Ramos (cell line): ENCODE measurements at regions not wholly inside any gene's neighbourhood (a gene's known extent, or its start where the extent isn't known, plus 50 kb on each side); places are given as distances from the start of the nearest gene placed in this dataset.

Experiments
- in situ Hi-C: fragments of 300-500 bp; cut with MboI; formaldehyde crosslinking; loops from one replicate; pipeline ENCODE4 v1.14.3; 2022; ENCODE audit warnings: low sequenced_read_pairs; ENCODE audit not compliant: unreplicated experiment

- in situ Hi-C loops: loop anchor here (25.0 kb wide), 1 partner anchor 101 kb away; no protein-coding TSS in a partner anchor
These were observed 71.9 kb downstream of the DYNAP start for GRCh38 chr18:54662986-54663385.

GRCh38 chr18:54669701-54670100 lies 78.7 kb downstream of the DYNAP start:
- in situ Hi-C loops: loop anchor here (25.0 kb wide), 1 partner anchor 107 kb away; no protein-coding TSS in a partner anchor

GRCh38 chr18:54671291-54671881 lies 80.3 kb downstream of the DYNAP start:
- in situ Hi-C loops: loop anchor here (25.0 kb wide), 1 partner anchor 109 kb away; no protein-coding TSS in a partner anchor

GRCh38 chr18:54672109-54672508 lies 81.1 kb downstream of the DYNAP start:
- in situ Hi-C loops: loop anchor here (25.0 kb wide), 1 partner anchor 110 kb away; no protein-coding TSS in a partner anchor

- in situ Hi-C loops: loop anchor here (25.0 kb wide), 1 partner anchor 111 kb away; no protein-coding TSS in a partner anchor
These were observed 81.9 kb downstream of the DYNAP start for GRCh38 chr18:54672846-54673475.

GRCh38 chr18:54673936-54674335 lies 82.9 kb downstream of the DYNAP start:
- in situ Hi-C loops: loop anchor here (25.0 kb wide), 1 partner anchor 112 kb away; no protein-coding TSS in a partner anchor

GRCh38 chr18:54675076-54675475 lies 84.0 kb downstream of the DYNAP start:
- in situ Hi-C loops: no loop called here

- in situ Hi-C loops: no loop called here
These were observed 88.5 kb downstream of the DYNAP start for GRCh38 chr18:54679318-54680149.

GRCh38 chr18:54684784-54685183 lies 93.7 kb downstream of the DYNAP start:
- in situ Hi-C loops: no loop called here

- in situ Hi-C loops: no loop called here
These were observed 98.3 kb downstream of the DYNAP start for GRCh38 chr18:54689319-54689718.

GRCh38 chr18:54690198-54690597 lies 99.2 kb downstream of the DYNAP start:
- in situ Hi-C loops: no loop called here

- in situ Hi-C loops: no loop called here
These were observed 101.4 kb downstream of the DYNAP start for GRCh38 chr18:54692463-54692862.

- in situ Hi-C loops: no loop called here
These were observed 105.7 kb downstream of the DYNAP start for GRCh38 chr18:54696616-54697293.

GRCh38 chr18:54700580-54700979 lies 109.5 kb downstream of the DYNAP start:
- in situ Hi-C loops: no loop called here

- in situ Hi-C loops: no loop called here
These were observed 111.6 kb downstream of the DYNAP start for GRCh38 chr18:54702686-54703085.

GRCh38 chr18:54710074-54710899 lies 118.0 kb upstream of the RAB27B start:
- in situ Hi-C loops: no loop called here

- in situ Hi-C loops: no loop called here
These were observed 117.4 kb upstream of the RAB27B start for GRCh38 chr18:54710900-54711281.

- in situ Hi-C loops: no loop called here
These were observed 116.0 kb upstream of the RAB27B start for GRCh38 chr18:54712306-54712705.

- in situ Hi-C loops: no loop called here
These were observed 115.5 kb upstream of the RAB27B start for GRCh38 chr18:54712758-54713157.

GRCh38 chr18:54713386-54713785 lies 114.9 kb upstream of the RAB27B start:
- in situ Hi-C loops: no loop called here
